ENCODE measurements at regions not wholly inside any gene's neighbourhood (a gene's known extent, or its start where the extent isn't known, plus 50 kb on each side); places are given as distances from the start of the nearest gene placed in this dataset.
"Not testable (repeated sequence)": the region's sequence is repeated elsewhere in the genome, so short reads cannot be mapped to it uniquely, and the experiment has no call there.

DNA sequence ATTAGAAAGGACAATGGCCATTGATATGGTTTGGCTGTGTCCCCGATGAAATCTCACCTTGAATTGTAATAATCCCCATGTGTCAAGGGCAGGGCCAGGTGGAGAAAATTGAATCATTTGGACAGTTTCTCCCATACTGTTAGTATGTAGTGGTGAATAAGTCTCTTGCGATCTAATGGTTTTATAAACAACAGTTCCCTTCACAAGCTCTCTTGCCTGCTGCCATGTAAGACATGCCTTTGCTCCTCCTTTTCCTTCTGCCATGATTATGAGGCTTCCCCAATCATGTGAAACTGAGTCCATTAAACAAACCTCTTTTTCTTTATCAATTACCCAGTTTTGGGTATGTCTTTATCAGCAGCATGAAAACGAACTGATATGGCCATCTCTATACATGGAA, 302.7 kb downstream of the SFMBT2 start:
- no peaks in the 10 kb centered on the region for H3K27me3 ChIP-seq (ENCODE audit: insufficient read depth, low read length)
- no peak overlapping the region for H3K9ac ChIP-seq (ENCODE audit: low read depth, low read length)
- no peak overlapping the region for H3K27ac ChIP-seq (ENCODE audit: low read depth, low read length)
- H3K4me1 ChIP-seq (ENCODE audit: insufficient read depth, low read length), result no peaks in the 10 kb centered on the region
- no peak overlapping the region for H3K4me3 ChIP-seq (ENCODE audit: low read length)
- H3K36me3 ChIP-seq (ENCODE audit: insufficient read depth, low read length), result no peaks in the 10 kb centered on the region
- 90% methylated on average over 3 of the region's 3 CpGs for WGBS
- H3K9me3 ChIP-seq (ENCODE audit: insufficient read depth, low read depth, low read length), result no peaks in the 10 kb centered on the region

DNA sequence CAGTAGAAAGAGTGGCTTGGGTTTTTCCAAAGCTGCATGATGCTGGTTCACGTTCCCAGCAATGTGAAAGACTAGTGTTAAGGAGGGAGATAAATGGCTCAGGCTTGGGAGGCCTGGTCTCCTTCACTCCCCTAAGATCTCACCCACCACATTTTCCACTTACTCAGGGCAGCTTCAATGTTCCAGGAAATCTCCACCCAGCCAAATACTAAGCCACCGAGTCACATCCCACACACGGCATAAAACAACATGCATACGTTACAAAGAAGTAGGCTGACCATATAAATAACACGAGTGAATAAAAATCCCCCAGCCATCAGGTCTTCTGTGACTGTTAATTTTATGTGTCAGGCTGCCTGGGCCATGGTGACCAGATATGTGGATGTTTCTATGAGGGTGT, 303.5 kb downstream of the SFMBT2 start:
- H3K27ac ChIP-seq (ENCODE audit: low read depth, low read length), result no peak overlapping the region
- WGBS, result 92% methylated on average over 5 of the region's 5 CpGs
- no peaks in the 10 kb centered on the region for H3K27me3 ChIP-seq (ENCODE audit: insufficient read depth, low read length)
- H3K36me3 ChIP-seq (ENCODE audit: insufficient read depth, low read length), result no peaks in the 10 kb centered on the region
- no peaks in the 10 kb centered on the region for H3K4me1 ChIP-seq (ENCODE audit: insufficient read depth, low read length)
- H3K4me3 ChIP-seq (ENCODE audit: low read length), result no peak overlapping the region
- no peak overlapping the region for H3K9ac ChIP-seq (ENCODE audit: low read depth, low read length)
- H3K9me3 ChIP-seq (ENCODE audit: insufficient read depth, low read depth, low read length), result no peaks in the 10 kb centered on the region

GRCh38 chr10:7104379-7104778, 306.5 kb downstream of the SFMBT2 start:
- not testable (repeated sequence) for H3K27ac ChIP-seq (ENCODE audit: low read depth, low read length); H3K9me3 ChIP-seq (ENCODE audit: insufficient read depth, low read depth, low read length); H3K36me3 ChIP-seq (ENCODE audit: insufficient read depth, low read length); H3K4me3 ChIP-seq (ENCODE audit: low read length); H3K27me3 ChIP-seq (ENCODE audit: insufficient read depth, low read length); H3K4me1 ChIP-seq (ENCODE audit: insufficient read depth, low read length); H3K9ac ChIP-seq (ENCODE audit: low read depth, low read length)
- WGBS, result 82% methylated on average over 1 of the region's 1 CpG

DNA sequence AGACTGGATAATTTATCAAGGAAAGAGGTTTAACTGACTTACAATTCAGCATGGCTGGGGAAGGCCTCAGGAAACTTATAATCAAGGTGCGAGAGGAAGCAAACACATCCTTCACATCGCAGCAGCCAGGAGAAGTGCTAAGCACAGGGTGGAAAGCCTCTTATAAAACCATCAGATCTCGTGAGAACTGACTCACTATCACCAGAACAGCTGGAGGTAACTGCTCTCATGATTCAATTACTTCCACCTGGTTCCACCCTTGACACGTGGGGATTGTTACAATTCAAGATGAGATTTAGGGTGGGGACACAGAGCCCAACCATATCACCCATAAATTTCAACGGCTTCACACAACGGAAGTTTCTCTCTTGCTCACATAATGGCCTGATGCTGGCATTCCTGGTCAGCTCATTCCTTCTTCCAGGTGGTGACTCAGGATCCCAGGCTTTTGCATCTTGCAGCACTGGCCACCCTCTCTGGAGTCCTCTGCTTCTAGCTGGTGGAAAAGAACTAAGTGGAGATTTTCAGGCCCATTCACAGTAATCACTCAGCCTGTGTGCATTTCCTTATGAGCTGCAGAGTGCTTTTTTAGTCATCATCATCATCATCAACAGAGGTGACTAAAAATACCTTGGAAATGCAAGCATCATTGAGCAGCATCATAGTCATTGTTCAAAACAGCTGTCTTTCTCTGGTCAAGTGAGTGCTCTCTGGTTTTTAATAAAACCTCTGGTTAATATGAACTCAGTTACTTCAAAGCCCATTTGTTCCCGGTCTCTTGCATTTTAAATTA, 308.1 kb downstream of the SFMBT2 start:
- 87% methylated on average over 7 of the region's 7 CpGs for WGBS
- Histone ChIP-seq H3K4me3 (ENCODE audit: low read length) (no peak overlapping the region), H3K27ac (ENCODE audit: low read depth, low read length) (no peak overlapping the region), H3K27me3 (ENCODE audit: insufficient read depth, low read length) (no peaks in the 10 kb centered on the region), H3K4me1 (ENCODE audit: insufficient read depth, low read length) (no peaks in the 10 kb centered on the region), H3K36me3 (ENCODE audit: insufficient read depth, low read length) (no peaks in the 10 kb centered on the region), H3K9ac (ENCODE audit: low read depth, low read length) (no peak overlapping the region), H3K9me3 (ENCODE audit: insufficient read depth, low read depth, low read length) (no peaks in the 10 kb centered on the region)

DNA sequence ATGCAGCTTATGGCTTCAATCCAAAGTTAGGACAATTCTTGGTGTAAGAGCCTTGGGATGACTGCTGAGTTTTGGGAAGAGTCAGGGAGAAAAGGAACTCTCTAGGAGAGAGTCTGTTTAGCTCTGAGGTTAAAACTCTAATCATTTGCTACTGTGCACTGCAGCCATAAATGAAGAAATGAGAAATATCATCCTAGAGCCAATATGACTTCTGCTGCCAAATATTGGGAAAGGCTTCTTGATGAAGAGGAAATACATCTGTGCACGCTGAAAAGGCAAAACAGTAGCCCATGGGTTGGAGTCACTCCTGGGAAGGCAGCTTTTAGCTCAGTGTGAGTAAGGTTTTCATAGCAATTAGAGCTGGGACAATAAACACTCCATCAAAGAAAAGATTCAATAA, 308.8 kb downstream of the SFMBT2 start:
- Histone ChIP-seq H3K27me3 (ENCODE audit: insufficient read depth, low read length) (no peaks in the 10 kb centered on the region), H3K27ac (ENCODE audit: low read depth, low read length) (no peak overlapping the region)
- WGBS, result 92% methylated on average over 1 of the region's 1 CpG

GRCh38 chr10:7101451-7101850, 309.4 kb downstream of the SFMBT2 start:
- H3K4me3 ChIP-seq (ENCODE audit: low read length), result no peak overlapping the region
- H3K36me3 ChIP-seq (ENCODE audit: insufficient read depth, low read length), result no peaks in the 10 kb centered on the region
- no peak overlapping the region for H3K9ac ChIP-seq (ENCODE audit: low read depth, low read length)
- no peaks in the 10 kb centered on the region for H3K4me1 ChIP-seq (ENCODE audit: insufficient read depth, low read length)
- no peak overlapping the region for H3K27ac ChIP-seq (ENCODE audit: low read depth, low read length)
- H3K27me3 ChIP-seq (ENCODE audit: insufficient read depth, low read length), result no peaks in the 10 kb centered on the region
- H3K9me3 ChIP-seq (ENCODE audit: insufficient read depth, low read depth, low read length), result no peaks in the 10 kb centered on the region
- WGBS, result 95% methylated on average over 5 of the region's 5 CpGs

More for the DNA sequence above, 308.8 kb downstream of the SFMBT2 start:
- Histone ChIP-seq H3K9ac (ENCODE audit: low read depth, low read length) (no peak overlapping the region), H3K9me3 (ENCODE audit: insufficient read depth, low read depth, low read length) (no peaks in the 10 kb centered on the region), H3K36me3 (ENCODE audit: insufficient read depth, low read length) (no peaks in the 10 kb centered on the region), H3K4me1 (ENCODE audit: insufficient read depth, low read length) (no peaks in the 10 kb centered on the region), H3K4me3 (ENCODE audit: low read length) (no peak overlapping the region)

- no peaks in the 10 kb centered on the region for H3K4me1 ChIP-seq (ENCODE audit: insufficient read depth, low read length)
- 94% methylated on average over 8 of the region's 8 CpGs for WGBS
- H3K36me3 ChIP-seq (ENCODE audit: insufficient read depth, low read length), result no peaks in the 10 kb centered on the region
- no peak overlapping the region for H3K4me3 ChIP-seq (ENCODE audit: low read length)
- H3K27me3 ChIP-seq (ENCODE audit: insufficient read depth, low read length), result no peaks in the 10 kb centered on the region
- no peaks in the 10 kb centered on the region for H3K9me3 ChIP-seq (ENCODE audit: insufficient read depth, low read depth, low read length)
- no peak overlapping the region for H3K27ac ChIP-seq (ENCODE audit: low read depth, low read length)
- no peak overlapping the region for H3K9ac ChIP-seq (ENCODE audit: low read depth, low read length)
Observed at GRCh38 chr10:7100032-7100702, 310.7 kb downstream of the SFMBT2 start.

GRCh38 chr10:7098160-7098762, 312.6 kb downstream of the SFMBT2 start:
- no peaks in the 10 kb centered on the region for H3K4me1 ChIP-seq (ENCODE audit: insufficient read depth, low read length)

GRCh38 chr10:7094781-7095180, 316.1 kb downstream of the SFMBT2 start:
- no peak overlapping the region for H3K4me3 ChIP-seq (ENCODE audit: low read length)
- H3K9ac ChIP-seq (ENCODE audit: low read depth, low read length), result no peak overlapping the region
- no peaks in the 10 kb centered on the region for H3K27me3 ChIP-seq (ENCODE audit: insufficient read depth, low read length)
- no peaks in the 10 kb centered on the region for H3K4me1 ChIP-seq (ENCODE audit: insufficient read depth, low read length)
- H3K27ac ChIP-seq (ENCODE audit: low read depth, low read length), result no peak overlapping the region
- no peaks in the 10 kb centered on the region for H3K9me3 ChIP-seq (ENCODE audit: insufficient read depth, low read depth, low read length)
- WGBS, result 91% methylated on average over 5 of the region's 6 CpGs
- H3K36me3 ChIP-seq (ENCODE audit: insufficient read depth, low read length), result no peaks in the 10 kb centered on the region

More at GRCh38 chr10:7098160-7098762, 312.6 kb downstream of the SFMBT2 start:
- H3K27me3 ChIP-seq (ENCODE audit: insufficient read depth, low read length), result no peaks in the 10 kb centered on the region
- H3K27ac ChIP-seq (ENCODE audit: low read depth, low read length), result no peak overlapping the region
- no peaks in the 10 kb centered on the region for H3K9me3 ChIP-seq (ENCODE audit: insufficient read depth, low read depth, low read length)
- no peak overlapping the region for H3K4me3 ChIP-seq (ENCODE audit: low read length)
- H3K36me3 ChIP-seq (ENCODE audit: insufficient read depth, low read length), result no peaks in the 10 kb centered on the region
- H3K9ac ChIP-seq (ENCODE audit: low read depth, low read length), result no peak overlapping the region
- 93% methylated on average over 3 of the region's 3 CpGs for WGBS

DNA sequence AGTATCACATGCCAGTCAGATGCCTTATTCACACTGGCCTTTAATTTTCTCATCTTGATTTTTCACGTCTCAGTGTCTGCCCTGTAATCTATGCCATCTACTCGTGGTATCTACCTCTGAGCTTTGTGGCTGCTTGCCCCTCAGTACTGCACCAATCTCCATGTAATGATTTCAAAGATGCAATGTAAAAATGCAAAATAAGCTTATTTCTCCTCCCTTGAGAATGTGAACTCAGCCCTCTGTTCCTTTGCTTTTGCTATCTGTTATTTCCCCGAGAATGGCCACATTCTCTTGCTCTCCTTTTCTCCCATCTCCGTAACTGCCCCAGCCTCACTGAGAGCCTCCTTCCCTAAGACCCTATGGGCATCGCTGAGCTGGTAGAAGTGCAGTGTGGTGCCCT, 317.5 kb downstream of the SFMBT2 start:
- H3K36me3 ChIP-seq (ENCODE audit: insufficient read depth, low read length), result no peaks in the 10 kb centered on the region
- H3K27ac ChIP-seq (ENCODE audit: low read depth, low read length), result no peak overlapping the region
- no peak overlapping the region for H3K9ac ChIP-seq (ENCODE audit: low read depth, low read length)
- no peaks in the 10 kb centered on the region for H3K27me3 ChIP-seq (ENCODE audit: insufficient read depth, low read length)
- no peaks in the 10 kb centered on the region for H3K4me1 ChIP-seq (ENCODE audit: insufficient read depth, low read length)
- WGBS, result 92% methylated on average over 5 of the region's 5 CpGs
- H3K4me3 ChIP-seq (ENCODE audit: low read length), result no peak overlapping the region
- no peaks in the 10 kb centered on the region for H3K9me3 ChIP-seq (ENCODE audit: insufficient read depth, low read depth, low read length)

DNA sequence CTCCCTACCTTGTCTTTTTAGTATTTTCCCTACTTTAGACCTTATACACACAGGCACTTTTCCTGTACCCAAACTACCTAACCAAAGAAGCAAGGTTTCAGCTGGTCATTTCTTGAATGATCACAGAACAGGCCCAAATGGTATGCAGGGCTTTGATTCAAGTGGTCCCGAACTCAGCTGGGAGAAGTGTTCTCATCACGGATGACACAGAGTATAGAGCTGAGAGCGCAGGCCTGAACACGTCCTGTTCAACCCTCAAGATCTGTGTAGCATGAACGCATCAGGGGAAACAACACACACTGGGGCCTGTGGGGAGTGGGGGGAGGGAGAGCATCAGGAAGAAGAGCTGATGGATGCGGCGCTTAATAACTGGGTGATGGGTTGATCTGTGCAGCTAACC, 318.2 kb downstream of the SFMBT2 start:
- Histone ChIP-seq H3K9ac (ENCODE audit: low read depth, low read length) (no peak overlapping the region), H3K27me3 (ENCODE audit: insufficient read depth, low read length) (no peaks in the 10 kb centered on the region), H3K9me3 (ENCODE audit: insufficient read depth, low read depth, low read length) (no peaks in the 10 kb centered on the region), H3K27ac (ENCODE audit: low read depth, low read length) (no peak overlapping the region), H3K4me3 (ENCODE audit: low read length) (no peak overlapping the region), H3K36me3 (ENCODE audit: insufficient read depth, low read length) (no peaks in the 10 kb centered on the region), H3K4me1 (ENCODE audit: insufficient read depth, low read length) (no peaks in the 10 kb centered on the region)
- WGBS, result 91% methylated on average over 5 of the region's 7 CpGs

All from HUES64 (cell line).